NCI-H1436 (cell line): ENCODE measurements at regions not wholly inside any gene's neighbourhood (a gene's known extent, or its start where the extent isn't known, plus 50 kb on each side); places are given as distances from the start of the nearest gene placed in this dataset.

Experiments
- DNase-seq: peaks from one replicate; lab custom pipeline; 2025; lab: John Stamatoyannopoulos, UW

GRCh38 chr12:96134200-96134599 lies 60.0 kb upstream of the ELK3 start:
- DNase-seq, result no peak

GRCh38 chr12:96136161-96136560 lies 58.0 kb upstream of the ELK3 start:
- no peak for DNase-seq

DNA sequence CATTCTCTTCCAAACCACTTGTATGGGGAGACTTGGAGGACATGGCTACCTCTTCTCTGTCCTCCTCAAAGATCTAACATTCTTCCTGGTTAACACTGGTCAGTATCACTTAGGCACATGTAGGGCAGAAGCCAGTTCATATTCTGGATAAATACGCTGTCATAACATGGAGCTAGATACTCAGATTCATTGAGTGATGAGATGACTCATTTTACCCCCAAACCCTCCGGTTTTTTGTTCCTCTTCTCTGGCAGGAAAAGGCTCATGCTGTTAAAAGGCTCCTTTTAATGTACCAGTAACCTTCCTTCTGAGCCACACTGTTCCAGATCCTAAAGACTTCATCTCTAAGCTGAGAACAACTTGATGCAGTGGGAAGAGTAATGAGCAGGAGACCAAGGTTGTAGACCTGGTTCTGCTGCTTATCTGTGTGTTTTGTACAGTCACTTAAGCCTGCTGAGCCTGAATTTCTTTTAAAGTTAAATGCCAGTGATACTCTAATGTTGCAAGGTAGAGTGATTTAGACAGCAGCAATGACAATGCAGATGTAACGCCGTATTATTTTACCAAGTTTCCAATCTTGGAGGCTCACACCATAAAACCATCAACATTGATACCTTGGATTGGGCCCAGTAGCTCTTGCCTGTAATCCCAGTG lies 57.3 kb upstream of the ELK3 start:
- no peak for DNase-seq

DNA sequence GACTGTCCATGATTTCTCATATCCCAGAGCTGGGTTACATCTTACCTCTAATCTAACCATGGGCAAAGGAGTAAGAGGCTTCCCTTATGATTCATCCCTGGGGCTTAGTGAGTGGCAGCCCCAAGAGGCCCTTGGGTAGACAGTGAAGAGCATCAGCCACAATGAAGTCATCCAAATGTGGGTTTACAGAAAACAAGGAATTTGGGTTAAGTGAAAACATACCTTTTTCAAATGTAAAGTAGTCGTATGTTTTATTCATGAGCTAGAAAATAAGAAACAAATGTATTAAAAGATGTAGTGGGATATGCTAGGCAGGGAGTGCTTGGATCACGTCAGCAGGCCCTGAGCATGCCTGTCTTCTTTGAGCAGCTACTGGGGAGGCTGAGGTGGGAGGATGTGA lies 54.0 kb upstream of the ELK3 start:
- no peak for DNase-seq

- no peak for DNase-seq
Observed at GRCh38 chr12:96141216-96141912, 52.8 kb upstream of the ELK3 start.

GRCh38 chr12:96143392-96143791 lies 50.8 kb upstream of the ELK3 start:
- DNase-seq, result no peak

DNA sequence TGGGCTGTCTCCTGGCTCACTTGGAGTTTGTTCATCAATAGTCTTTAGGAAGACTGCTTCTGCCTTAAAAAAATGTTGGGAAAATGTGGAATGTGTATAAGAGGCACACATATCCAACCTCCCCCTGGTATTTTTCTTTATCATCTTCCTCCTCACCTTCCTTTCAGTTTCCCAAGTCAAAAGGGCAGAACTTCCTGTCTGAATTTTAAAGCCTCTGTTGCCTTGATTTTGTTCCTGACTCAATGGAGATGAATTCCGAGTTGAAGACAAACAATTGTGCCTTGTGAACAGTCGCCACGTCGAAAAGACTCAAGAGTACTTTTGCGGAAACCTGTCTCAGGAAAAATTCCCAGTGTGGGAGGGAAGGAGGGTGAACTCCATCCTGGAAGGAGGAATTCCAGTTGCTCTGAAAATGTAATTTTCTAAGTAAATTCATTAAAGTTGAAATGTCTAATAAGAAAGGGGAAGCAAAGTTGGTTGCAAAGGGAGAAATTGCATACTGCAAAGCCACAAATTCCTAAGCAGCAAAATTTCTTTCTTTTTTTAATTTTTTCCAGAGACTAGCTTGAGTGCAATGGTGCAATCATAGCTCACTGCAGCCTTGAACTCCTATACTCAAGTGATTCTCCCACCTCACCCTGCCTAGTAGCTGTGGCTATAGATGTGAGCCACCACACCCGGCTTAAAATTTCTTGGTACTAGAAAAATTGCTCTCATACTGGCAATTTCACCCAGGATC lies 50.2 kb upstream of the ELK3 start:
- DNase-seq, result no peak
